Mesothelial cell of epicardium (in vitro differentiated cells): ENCODE measurements at regions not wholly inside any gene's neighbourhood (a gene's known extent, or its start where the extent isn't known, plus 50 kb on each side); places are given as distances from the start of the nearest gene placed in this dataset.

Source experiments
- DNase-seq, 2 experiments: peaks; one replicate each; pipeline ENCODE4 v3.0.0; 2021; ENCODE audit warnings: low spot score in 2 of 2; ENCODE audit not compliant: unreplicated experiment in 2 of 2
- H3K27ac Mint-ChIP-seq: 2 replicates; pipeline ENCODE4 v1.8.0; 2021; ENCODE audit warnings: mixed read lengths
- H3K27me3 Mint-ChIP-seq: 2 replicates; pipeline ENCODE4 v1.8.0; 2021; ENCODE audit warnings: low read depth, mixed read lengths
- H3K36me3 Mint-ChIP-seq: 2 replicates; pipeline ENCODE4 v1.8.0; 2021; ENCODE audit warnings: mixed read lengths
- H3K4me1 Mint-ChIP-seq: 2 replicates; pipeline ENCODE4 v1.8.0; 2021; ENCODE audit warnings: mixed read lengths
- H3K4me3 Mint-ChIP-seq: 2 replicates; pipeline ENCODE4 v1.8.0; 2021; ENCODE audit warnings: mild to moderate bottlenecking, moderate library complexity, mixed read lengths
- H3K9me3 Mint-ChIP-seq: 2 replicates; pipeline ENCODE4 v1.8.0; 2021; ENCODE audit warnings: mixed read lengths
- TF ChIP-seq, protein P1 (sequence below): fragments of 200-600 bp; sonication (generic); IDR thresholded peaks from one replicate; pipeline ENCODE4 v1.5.0; 2021; ENCODE audit warnings: antibody characterized with exemption; ENCODE audit not compliant: unreplicated experiment

DNA sequence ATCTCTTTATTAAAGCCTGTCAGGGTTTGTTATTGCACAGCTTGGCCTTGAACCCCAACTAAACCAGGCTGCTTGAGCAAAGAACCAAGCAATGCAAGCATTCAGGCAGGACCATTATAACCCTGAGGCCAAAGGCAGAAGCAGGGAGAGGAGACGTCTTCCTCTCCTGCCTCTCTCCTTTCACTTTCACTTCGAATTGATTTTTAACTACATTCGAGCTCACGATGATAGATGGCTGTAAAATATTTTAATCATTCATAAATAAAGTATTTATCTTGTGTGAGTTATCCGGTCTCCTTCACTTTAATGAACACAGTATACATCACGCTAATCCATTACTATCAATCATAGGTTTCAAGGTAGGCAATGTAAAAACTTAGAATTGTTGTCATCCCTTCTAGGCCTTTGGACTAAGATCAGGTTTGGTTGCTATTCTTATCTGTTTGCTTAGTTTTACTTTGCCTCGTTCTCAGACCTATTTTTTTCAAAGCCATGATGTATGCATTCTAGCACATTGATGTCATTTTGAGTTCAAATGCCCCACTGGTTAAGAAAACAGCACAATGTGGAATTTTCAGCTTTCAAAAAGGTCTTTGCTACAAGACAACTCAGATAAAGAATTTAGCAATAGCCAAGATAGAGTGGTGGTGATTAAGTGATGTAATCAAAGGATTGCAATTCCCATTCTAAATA lies 480.2 kb upstream of the RUNX1 start:
- no peak for DNase-seq
- TF ChIP-seq, protein P1, sequence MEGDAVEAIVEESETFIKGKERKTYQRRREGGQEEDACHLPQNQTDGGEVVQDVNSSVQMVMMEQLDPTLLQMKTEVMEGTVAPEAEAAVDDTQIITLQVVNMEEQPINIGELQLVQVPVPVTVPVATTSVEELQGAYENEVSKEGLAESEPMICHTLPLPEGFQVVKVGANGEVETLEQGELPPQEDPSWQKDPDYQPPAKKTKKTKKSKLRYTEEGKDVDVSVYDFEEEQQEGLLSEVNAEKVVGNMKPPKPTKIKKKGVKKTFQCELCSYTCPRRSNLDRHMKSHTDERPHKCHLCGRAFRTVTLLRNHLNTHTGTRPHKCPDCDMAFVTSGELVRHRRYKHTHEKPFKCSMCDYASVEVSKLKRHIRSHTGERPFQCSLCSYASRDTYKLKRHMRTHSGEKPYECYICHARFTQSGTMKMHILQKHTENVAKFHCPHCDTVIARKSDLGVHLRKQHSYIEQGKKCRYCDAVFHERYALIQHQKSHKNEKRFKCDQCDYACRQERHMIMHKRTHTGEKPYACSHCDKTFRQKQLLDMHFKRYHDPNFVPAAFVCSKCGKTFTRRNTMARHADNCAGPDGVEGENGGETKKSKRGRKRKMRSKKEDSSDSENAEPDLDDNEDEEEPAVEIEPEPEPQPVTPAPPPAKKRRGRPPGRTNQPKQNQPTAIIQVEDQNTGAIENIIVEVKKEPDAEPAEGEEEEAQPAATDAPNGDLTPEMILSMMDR, result no peak
- peak overlapping the region; percentile 30 for H3K27ac Mint-ChIP-seq
- peaks cover 22% of the 10 kb centered on the region for H3K4me1 Mint-ChIP-seq
- no peak overlapping the region for H3K4me3 Mint-ChIP-seq
- H3K9me3 Mint-ChIP-seq, result peaks cover 6% of the 10 kb centered on the region
- no peaks in the 10 kb centered on the region for H3K36me3 Mint-ChIP-seq
- H3K27me3 Mint-ChIP-seq, result peaks cover 17% of the 10 kb centered on the region

DNA sequence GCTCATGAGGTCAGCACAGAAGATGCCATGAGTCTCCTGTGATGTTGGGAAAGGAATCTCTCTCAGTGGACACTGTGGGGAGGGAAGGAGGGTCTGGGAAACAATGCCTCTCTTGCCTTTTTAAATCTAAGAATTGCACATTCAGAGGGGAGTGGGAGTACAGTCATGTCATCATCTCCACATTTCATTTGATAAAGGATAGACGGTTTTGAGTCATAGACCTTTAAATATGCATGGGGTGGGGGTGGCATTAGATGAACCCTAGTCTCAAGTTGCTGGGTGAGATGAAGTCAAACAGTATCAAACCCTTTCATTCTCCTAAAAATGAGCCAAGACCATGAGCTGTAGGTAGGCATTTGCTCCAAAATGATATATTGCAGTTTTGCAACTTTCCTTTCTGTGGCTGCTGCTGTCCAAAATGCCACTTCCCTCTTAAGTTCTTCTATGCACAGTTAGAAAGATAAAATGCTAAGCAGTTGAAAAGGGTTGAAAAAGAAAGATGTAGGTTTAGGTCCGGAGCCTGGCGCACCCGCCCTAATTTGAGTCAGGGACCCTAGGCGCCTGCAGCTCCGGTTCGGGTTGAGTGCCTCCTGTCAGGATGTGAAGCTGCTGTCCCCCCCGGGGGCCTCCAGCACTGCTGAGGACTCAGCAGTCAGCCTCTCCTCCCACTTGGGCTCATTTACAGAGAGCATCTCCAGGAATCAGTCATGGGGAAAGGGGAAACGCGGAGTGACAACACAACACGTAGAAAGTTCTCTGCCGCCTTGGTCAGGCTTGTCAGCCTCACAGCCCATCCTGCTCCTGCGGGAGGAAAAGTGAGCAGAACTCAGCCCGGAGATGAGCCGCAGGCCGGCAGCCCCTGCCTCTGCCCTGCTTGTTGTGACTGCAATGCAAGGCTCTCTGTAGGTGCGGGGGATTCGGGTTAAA lies 479.3 kb upstream of the RUNX1 start:
- Mint-ChIP-seq H3K27me3 (peaks cover 11% of the 10 kb centered on the region), H3K9me3 (no peaks in the 10 kb centered on the region), H3K4me3 (no peak overlapping the region), H3K27ac (no peak overlapping the region), H3K4me1 (peaks cover 22% of the 10 kb centered on the region), H3K36me3 (no peaks in the 10 kb centered on the region)
- TF ChIP-seq, protein P1, result no peak
- no peak for DNase-seq

DNA sequence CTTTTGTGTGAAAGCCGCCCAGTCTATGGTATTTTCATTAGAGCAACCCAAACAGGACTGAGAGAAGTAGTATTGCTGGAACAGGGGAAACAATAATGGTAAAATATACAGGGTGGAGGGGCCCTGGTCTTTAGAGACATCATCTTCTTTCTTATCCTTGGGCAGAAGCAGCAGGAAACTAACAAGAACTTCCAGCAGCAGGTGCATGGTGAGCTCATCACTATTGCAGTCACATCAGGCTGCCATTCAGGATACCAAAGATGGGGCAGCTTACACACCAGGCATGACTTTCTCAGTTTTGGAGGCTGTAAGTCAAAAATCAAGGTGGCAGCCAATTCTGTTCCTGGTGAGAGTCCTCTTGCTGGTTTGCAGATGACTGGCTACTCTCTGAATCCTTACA lies 478.3 kb upstream of the RUNX1 start:
- Mint-ChIP-seq H3K27me3 (peaks cover 7% of the 10 kb centered on the region), H3K27ac (no peak overlapping the region), H3K4me1 (peaks cover 22% of the 10 kb centered on the region), H3K9me3 (no peaks in the 10 kb centered on the region), H3K4me3 (no peak overlapping the region), H3K36me3 (no peaks in the 10 kb centered on the region)
- DNase-seq, result no peak
- TF ChIP-seq, protein P1, result no peak

DNA sequence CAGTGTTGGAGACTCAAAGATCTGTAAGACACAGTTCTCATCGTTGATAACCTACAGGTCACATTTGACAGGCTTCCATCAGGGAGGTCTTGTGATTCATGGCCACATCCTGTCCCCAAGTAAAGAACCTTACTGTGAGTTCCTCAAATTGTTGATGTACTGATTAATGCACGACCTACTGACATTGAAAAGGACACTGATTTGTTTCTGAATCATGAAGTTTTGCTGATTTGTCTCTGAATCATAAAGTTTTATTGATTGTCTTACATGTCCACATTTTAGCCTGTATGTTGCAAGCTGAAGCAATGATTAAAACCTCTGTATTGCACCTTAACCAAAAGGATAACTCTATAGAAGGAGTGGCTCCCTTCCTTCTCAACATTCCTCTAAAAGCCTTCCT lies 476.3 kb upstream of the RUNX1 start:
- H3K4me1 Mint-ChIP-seq, result peaks cover 22% of the 10 kb centered on the region
- no peak overlapping the region for H3K4me3 Mint-ChIP-seq
- DNase-seq, result no peak
- H3K36me3 Mint-ChIP-seq, result no peaks in the 10 kb centered on the region
- H3K27ac Mint-ChIP-seq, result no peak overlapping the region
- no peaks in the 10 kb centered on the region for H3K9me3 Mint-ChIP-seq
- TF ChIP-seq, protein P1, result no peak
- peaks cover 5% of the 10 kb centered on the region for H3K27me3 Mint-ChIP-seq

DNA sequence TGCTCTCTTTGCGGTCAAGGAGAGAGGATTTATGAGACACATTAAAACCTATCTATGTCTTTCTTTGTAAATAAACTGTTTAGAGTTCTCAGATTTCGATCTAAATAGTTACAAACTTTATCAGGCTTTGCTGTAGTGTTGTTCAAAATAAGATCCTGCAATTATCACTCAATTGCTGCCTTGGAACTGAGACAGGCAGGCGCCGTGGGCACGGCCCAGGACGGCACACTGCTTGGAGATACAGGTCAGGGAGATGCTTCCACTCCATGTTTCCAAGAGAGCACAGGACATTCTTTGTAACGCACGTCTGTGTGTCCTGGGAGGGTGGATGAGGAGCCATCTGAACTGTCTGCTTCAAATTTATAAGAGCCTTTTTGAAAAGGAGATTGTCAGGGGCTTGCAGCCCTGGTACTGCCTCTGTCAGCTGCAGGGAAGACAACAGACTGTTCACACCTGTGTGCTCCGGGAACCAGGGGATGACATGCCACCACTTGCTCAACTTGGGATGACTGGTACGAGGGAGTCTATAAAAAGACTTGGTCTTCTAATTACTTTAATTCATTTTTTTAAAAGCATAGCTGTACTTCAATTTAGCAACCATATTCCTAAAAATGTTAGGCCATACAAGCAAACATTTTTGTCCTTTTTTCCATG lies 472.9 kb upstream of the RUNX1 start:
- Mint-ChIP-seq H3K36me3 (no peaks in the 10 kb centered on the region), H3K9me3 (no peaks in the 10 kb centered on the region), H3K27ac (no peak overlapping the region), H3K4me1 (peaks cover 7% of the 10 kb centered on the region), H3K27me3 (peaks cover 10% of the 10 kb centered on the region), H3K4me3 (no peak overlapping the region)
- DNase-seq, result no peak
- TF ChIP-seq, protein P1, result no peak
